Medulla oblongata (tissue), 1 donor: ENCODE measurements at regions not wholly inside any gene's neighbourhood (a gene's known extent, or its start where the extent isn't known, plus 50 kb on each side); places are given as distances from the start of the nearest gene placed in this dataset.
"Not testable (repeated sequence)": the region's sequence is repeated elsewhere in the genome, so short reads cannot be mapped to it uniquely, and the experiment has no call there.

ENCODE experiments used
- DNase-seq: peaks from one replicate; pipeline ENCODE4 v3.0.0-alpha.2; 2015; ENCODE audit errors: extremely low spot score

DNA sequence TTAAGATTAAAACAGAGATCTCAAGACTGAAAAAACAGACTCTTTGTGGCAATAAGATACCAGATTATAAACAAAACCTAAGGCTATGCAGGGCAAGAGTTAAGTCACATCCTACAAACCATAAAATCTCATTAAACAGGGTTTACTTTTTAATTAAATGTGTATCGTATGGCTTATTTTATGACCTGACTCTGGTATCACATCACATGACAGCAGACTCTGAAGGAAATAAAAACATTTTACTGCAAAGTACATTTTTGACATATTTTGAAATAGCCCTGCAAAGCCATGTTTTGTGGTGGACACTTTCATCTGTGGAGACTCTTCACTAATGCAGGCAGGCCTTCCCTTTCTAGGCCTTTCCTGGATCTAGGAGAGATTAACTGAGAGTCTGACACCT, 327.6 kb upstream of the CLEC14A start:
- DNase-seq = no peak

DNA sequence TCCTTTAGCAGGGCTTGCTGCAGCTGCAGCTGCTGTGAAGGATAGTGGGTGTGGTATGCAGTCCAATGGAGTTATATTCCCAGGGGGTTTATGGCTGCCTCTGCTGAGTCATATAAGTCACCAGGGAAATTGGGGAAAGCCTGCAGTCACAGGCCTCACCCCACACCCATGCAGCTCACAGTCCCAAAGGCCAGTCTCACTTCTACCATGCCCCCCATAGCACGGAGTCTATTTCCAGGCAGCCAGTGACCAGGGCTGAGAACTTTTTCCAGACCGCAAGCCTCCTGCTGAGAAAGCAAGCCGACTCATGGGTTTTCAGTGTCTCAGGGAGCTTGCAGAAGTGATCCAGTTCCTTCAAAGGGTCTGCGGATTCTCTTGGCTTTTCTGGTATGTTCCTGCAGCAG, 322.4 kb upstream of the CLEC14A start:
- DNase-seq = no peak

DNA sequence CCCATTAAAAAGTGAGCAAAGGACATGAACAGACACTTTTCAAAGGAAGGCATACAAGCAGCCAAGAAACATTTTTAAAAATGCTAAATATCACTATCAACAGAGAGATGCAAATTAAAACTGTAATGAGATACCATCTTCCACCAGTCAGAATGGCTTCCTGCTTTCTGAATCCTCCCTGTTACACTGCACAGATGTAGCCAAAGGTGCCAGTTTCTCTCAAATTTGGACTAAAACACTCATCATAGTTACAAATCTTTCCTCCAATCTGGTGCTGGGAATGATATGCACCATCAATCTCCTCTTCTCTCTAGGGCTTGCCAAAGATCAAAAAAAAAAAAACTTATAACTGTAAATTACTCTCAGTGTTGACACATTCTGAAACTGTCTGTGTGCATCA, 311.8 kb upstream of the CLEC14A start:
- DNase-seq = no peak

DNA sequence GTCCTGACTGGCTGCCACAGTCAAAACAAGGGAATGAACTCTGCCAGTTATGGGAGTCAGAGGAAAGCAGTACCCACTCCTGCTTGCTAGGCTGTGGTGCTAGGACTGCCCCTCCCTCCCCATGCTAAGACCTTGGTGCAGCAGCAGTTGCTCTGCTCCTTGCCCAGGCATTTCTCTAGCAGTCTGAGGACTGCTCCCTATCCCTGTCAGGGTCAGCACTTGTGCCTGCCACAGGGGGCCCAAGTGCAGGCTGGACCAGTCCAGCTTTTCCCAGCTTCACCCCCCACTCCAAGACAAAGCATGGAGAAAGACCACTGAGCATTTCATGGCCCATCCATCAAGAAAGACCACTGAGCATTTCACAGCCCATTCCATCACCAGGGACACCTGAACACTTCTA, 305.8 kb upstream of the CLEC14A start:
- DNase-seq = no peak

DNA sequence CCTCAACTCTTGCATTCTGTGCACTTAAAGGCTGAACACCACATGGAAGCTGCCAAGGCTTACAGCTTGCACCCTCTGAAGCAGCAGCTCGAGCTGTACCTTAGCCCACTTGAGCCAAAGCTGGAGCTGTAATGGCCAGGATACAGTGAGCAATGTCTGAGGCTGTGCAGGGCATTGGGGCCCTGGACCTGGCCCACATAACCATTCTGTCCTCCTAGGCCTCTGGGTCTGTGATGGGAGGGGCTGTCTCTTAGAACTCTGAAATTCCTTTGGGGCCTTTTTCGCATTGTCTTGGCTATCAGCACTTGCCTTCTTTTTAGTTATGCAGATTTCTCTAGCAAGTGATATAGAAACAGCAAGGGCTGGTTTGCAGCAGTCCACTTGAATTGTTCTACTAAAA, 303.8 kb upstream of the CLEC14A start:
- DNase-seq = no peak

DNA sequence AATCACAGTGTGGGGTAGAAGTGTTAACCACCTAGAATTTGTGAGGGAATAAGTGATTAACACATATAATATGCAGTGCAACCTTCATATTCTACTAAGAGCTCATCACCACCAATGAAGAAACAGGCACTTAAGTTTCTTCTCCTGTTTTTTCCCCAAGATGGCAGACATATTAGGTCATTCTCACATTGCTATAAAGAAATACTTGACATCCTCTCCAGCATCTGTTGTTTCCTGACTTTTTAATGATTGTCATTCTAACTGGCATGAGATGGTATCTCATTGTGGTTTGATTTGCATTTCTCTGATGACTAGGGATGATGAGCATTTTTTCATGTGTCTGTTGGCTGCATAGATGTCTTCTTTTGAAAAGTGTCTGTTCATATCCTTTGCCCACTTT, 301.5 kb upstream of the CLEC14A start:
- not testable (repeated sequence) for DNase-seq

DNA sequence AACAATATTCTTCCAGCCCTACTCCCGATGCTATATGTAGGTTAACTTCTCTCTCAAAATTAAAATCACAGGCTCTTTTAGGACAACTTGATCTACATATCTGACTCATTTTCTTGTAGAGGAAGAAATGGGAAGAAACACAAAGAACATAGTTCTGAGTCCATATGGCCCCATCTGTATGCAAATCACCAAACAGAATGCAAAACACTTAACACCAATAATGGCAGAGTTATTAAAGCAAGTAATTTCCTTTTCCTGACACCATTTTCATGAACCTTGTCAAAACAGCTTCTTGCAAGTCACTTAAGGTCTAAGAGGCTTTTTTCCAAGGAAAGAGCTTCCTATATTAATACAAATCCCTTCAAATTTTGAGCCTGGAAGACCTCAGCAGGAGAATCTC, 300.4 kb upstream of the CLEC14A start:
- no peak for DNase-seq

DNA sequence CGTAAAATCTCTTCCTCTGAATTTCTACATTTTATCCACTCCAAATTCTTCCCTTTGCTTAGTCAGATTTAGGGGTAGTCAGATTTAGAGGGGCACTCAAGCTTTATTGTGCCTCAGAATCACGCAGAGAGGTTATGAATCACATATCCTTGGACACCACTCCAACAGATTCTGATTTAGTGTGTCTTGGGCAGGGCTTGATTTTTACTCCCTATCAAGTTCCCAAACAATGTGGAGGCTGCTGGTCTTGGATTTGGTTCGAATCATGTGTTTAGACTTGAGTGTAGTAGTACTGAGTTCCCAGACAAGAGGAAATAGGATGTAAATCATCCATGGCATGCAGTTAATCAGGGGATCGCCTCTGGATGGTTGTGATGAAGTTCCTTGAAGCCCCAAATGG, 298.1 kb upstream of the CLEC14A start:
- DNase-seq = no peak

DNA sequence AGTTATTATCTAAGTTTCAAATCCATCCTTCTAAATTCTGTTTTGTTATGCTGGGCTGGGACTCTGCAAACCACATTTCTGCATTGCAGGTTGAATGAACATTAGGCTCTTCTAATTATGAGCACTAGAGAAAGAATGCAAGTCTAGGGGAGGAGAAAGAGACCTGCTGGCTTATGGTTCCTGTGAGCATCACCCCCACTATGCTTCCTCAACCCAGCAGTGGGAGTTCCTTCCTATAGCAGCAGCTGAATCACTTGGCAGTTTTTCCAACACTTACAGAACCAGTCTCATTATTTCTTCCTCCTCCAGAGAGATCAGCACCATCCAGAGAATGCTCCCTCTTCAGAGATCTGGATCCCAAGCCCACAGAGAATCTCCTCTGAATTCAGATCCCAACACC, 297.7 kb upstream of the CLEC14A start:
- DNase-seq = no peak

DNA sequence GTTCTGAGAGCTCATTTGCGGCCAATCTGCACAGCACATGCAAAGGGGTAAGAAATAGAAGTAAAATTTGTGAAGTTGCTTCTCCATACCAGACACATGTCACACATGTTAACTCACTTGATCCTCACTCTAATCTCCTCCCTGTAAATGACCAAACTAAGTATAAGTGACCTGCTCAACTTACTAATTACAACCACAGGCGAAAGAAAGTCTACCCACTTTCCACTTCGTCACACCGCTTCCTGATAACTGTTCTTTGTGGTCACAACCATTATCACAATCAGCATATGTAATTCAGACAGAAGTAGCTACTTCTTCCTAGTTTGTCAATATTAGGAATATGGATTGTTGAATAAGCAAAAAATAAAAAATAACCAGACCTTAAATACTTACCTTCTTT, 293.7 kb upstream of the CLEC14A start:
- DNase-seq = no peak

DNA sequence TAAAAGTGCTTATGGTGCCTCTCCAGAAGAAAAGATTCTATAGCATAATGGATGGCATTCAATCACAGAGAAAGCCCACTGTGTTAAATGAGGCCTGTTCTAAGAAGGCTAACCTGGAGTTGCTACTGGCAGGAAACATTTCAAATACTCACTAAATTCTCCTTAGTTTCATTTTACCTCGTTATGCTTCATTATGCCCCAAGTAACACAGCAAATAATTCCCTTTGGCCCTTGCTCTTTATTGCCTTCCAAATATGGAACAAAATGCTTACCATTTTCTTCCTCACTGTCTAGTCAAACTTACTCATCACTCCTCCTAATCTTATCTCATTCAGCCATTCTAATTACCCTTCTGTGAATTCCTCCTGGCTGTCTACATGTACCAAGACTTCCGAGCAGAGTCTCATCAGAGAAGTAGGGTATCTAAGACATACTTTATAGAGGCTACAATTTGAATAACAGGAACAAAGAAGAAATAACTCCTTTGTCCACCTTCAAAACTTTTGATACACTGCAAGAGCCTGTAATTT, 292.1 kb upstream of the CLEC14A start:
- no peak for DNase-seq

DNA sequence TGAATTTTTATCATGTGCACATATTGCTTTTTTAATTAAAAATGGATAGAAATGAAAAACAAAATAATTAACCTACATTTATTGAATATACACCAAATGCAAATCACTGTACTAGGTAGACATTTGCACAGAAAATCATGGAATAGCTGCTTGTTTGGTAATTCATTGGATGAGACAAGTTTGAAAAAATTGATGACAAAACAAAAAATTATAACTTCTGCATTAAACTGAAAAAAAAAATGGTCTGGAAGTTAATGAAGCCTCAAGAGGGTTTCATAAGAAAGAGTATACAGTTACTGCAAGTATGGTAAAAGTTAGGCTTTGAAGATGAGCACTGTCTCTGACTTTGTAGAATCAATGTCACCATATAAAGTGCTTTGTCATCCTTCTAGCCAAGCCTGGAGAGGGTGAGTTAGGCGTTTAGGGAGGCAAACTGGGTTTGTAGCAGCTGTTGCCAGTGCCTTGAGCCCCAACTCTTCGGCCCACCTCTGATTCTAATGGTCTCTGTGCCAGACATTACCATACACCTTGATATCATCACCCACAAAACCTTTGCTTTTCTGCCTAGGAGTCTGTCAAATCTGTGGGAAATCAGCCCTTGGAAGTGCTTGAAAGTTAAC, 291.1 kb upstream of the CLEC14A start:
- no peak for DNase-seq

DNA sequence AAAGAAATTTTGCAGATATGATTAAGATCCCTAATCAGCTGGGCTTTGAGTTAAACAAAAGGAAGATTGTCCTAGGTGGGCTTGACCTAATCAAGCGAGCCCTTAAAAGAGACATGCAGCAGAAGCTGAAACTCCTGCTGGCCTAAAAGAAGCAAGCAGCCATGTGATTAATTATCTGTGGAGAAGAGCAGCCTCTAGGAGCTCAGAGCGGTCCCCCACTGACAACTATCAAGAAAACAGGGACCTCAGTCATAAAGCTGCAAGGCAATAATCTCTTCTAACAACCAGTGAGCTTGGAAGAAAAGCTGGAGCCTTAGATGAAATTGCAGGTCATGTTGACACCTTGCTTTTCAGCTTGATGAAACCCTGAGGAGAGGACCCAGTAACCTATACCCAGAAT, 288.9 kb upstream of the CLEC14A start:
- DNase-seq = peak; percentile 4

DNA sequence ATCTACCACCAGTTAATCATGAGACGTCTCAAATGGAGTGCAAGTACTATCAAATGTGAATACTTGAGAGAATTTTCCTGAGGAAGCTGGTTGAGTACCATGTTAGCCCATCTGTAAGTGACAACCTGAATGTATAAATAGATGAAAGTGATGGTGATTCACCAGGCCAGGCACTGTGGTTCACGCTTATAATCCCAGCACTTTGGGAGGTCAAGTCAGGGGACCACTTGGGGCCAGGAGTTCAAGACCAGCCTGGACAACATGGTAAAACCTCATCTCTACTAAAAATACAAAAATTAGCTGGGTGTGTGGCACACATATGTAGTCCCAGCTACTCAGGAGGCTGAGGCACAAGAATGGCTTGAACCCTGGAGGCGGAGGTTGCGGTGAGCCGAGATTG, 288.0 kb upstream of the CLEC14A start:
- not testable (repeated sequence) for DNase-seq

DNA sequence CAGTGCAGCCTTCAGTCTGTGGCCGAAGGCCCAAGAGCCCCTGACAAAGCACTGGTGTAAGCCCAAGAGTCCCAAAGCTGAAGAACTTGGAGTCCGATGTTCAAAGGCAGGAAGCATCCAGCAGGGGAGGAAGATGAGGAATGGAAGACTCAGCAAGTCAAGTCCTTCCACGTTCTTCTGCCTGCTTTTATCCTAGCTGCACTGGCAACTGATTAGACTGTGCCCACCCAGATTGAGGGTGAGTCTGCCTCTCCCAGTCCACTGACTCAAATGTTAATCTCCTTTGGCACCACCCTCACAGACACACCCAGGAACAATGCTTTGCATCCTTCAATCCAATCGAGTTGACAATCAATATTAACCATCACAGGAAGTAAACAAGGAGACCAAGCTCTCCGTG, 282.2 kb upstream of the CLEC14A start:
- not testable (repeated sequence) for DNase-seq

DNA sequence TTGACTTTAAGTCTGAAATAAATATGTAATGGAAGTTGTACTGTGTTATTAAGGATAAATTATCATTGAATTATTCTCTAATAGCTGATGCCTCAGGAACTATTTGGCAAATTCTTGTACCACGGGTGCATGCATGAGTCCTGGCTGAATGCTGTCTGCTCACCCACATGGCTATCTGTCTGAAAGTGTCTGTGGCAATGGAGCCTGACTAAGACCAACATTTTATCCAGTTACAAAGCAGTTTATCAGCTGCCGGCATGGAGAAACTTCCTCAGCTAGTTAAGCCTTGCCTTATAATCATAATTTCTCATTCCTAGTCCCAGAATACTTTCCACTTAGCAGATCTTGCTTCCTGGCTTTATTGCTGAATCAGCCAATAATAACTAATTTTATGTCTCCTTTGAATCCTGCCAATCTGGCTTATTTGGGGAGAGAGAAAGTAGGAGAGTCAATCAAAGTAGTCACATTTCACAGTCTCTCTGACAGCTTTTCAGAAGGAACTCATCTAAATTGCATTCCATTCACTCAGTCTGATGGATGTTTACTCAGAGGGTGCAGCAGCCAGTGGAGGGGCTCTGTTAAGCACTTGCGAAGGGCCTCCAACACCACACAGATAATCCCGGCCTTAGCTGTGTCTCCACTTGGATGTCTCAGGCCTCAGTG, 280.6 kb upstream of the CLEC14A start:
- DNase-seq = no peak

DNA sequence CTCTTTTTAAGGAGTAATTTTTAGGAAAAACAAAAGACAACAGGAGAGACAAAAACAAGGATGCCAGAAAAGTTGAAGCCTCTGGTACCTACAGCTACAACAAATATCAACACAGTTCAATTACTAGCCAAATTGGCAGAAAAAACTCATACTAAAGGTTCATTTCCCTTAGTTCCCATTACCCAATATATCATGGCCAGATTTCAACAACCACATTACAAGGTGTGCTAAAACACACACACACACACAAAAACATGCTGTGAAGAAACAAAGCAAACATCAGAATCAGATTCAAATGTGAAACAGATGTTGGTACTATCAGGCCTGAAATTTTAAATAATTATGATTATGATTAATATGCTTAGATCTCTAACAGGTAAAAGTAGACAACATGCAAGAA, 272.7 kb upstream of the CLEC14A start:
- DNase-seq = no peak

DNA sequence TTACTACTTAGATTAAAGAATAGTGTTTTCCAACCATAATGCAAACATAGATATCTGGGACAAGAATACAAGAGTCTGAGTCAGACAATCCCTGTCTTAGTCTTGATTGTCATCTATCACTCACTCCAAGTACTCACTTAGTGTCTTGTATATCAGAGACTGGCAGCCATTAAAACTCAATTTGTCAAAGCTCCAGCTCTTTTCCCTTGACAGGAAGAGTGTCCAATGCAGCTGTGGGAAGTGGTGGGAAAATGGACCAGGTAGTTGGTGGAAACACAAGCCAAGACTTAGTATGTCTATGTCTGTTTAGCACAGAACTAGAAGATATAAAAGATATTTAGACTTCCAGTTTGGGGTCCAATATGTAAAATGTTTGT, 271.6 kb upstream of the CLEC14A start:
- DNase-seq = no peak

DNA sequence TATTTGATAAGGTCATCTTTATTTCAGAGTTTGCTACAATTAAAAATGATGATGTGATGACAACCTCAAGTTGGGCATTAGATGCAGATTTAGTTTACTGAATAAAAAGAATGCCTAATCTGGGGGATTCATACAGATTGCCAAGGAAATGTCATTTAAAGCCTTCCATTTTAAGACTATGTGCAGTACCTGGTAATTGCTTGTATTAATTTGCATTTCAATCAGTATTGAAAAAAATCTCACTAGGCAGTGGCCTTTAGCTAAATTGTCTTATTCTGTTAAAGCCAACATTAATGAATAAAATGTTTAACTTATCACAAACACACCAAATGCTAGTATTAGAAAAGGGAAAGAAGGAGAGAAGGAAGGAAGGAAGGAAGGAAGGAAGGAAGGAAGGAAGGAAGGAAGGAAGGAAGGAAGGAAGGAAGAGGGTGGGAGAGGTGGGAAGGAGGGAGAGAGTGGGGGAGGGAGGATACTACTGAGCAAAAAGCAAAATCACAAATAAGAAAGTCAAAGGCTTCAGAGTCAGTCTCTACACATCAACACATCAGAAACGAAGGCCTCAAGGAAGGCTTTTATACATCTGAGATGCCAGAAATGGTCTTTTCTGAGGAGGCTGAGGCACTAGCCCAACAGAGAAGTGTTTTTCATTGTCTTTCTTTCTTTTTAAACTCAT, 271.1 kb upstream of the CLEC14A start:
- DNase-seq = no peak

DNA sequence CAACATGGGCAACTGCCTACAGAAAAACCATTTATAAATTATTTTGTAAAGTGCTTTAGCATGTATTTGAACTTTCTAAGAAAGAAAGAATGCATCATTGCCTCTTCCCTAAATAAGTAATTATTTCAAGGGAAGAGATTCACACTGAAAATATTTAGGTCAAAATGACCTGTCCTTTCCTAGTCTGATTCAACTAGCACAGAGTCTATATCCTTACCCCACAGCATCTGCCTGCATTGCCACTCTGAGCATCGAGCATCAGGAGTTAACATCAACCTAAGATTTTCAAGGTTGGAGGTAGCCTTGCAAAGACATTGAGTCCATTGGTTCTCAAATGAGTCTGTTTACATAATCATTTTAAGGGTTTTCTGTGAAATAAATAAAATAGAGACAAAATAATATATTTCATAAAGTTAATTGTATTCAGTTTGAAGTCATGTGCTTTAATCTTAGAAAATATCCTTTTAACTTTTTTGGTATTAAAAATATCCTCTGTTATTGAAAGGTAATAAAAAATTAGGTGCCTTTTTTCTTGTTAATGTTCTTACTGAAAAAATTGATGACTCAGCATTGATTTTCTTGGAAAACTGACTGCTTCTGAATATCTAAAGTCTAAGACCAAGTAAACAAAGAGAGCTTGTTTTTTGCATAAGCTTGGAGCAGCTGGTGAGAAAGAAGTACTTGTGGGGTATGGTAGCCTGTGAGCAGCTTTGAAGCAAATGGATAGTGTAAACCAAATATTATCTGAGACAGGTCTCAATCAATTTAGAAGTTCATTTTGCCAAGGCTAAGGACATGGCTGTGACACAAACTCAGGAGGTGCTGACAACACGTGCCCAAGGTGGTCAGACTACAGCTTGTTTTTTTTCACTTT, 269.0 kb upstream of the CLEC14A start:
- no peak for DNase-seq

DNA sequence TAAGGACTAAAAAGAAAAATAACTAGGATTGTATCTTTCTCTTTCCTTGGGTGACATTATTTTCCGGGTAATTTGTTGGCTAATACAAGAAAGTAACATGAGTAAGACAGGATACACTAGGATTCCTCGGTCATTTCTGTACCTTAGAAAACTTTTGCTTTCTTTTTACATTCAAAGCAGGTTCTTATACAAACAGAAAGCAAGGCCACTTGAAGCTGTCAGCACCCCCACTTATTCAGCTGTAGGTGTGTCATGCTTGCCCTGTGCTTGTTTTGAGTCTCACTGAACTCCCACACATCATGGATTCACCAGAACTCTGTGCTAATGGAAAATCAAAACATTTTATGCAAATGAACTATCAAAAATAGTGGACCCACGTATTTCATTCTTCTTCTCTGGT, 266.8 kb upstream of the CLEC14A start:
- no peak for DNase-seq

DNA sequence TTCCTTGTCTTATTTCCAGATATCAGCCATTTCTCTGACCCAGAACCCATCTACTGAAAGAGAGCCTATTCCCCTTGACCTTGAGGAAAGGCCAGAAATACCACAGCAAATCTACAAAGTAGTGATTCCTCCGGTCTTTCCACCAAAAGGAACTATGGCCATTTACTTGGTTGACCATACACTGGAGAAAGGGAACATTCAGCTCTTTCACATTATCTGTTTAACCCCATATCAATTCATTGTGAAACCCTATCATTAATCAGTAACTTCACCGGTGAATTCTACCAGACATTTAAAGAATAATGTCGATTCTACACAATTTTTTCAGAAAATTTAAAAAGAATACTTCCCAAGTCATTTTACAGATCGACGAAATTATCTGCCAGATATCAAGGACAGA, 265.7 kb upstream of the CLEC14A start:
- DNase-seq = no peak
